Stimulated activated CD4-positive, alpha-beta T cell treated with anti-CD3 and anti-CD28 coated beads, Interleukin-15, amount 100 ng/mL, for 48 hours (primary cell): ENCODE measurements at regions not wholly inside any gene's neighbourhood (a gene's known extent, or its start where the extent isn't known, plus 50 kb on each side); places are given as distances from the start of the nearest gene placed in this dataset.

Source experiments
- DNase-seq, 2 donors: peaks; one replicate each; pipeline ENCODE4 v3.0.0-alpha.2; 2020; ENCODE audit warnings: low read depth in 2 of 2

DNA sequence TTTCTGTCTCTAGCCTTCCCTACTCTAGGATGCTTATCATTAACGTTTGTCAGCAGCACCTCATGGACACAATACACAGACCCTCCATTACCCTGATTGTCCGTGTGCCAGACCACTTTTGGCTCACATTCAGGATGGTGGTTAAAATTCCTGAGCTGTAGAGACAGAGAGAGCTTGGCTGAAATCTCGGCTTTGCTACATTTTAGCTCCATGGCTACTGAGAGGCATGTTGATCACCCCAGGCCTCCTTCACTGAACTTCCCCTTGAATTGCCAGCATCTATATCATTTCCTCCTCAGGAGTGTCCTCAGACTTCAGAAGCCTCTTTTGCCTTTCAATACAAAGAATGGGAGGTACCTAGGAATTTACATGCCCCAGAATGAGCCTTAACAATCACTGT, 104.7 kb upstream of the ISL1 start:
- no peak for DNase-seq

DNA sequence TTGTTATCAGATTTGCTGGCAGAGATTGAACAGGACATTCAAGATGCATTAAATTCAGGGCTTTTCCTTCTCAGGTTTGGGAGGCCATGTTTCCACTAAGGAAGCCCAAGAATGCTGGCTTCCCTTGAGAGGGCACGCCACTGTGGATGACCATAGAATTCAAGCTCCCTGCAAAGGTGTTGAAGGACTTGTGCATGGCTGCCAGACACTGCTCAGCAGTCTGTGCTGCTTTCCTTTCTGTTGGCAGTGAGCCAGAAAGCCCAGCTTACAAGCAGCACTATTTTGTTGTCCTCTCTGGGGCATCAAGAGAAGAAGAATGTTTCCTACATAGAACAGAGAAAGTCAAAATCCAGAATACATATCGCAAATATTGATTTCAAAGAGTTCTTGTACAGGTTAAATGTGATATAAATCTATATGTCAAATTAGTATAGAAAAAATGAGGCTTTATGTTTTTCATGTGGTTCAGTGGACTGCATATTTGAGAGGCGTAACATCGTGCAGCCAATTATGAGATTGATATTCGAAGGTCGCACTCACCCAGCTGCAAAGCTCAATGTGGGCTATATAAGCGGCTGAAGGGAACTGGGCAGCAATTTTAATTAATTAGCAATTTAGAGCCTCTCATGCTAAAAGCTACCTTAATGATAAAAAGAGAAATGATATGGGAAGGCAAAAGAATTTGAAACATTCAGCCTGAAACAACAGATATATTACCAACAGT, 103.1 kb upstream of the ISL1 start:
- DNase-seq = no peak

- DNase-seq = no peak
Measured at GRCh38 chr5:51286046-51286445, 97.2 kb upstream of the ISL1 start.

DNA sequence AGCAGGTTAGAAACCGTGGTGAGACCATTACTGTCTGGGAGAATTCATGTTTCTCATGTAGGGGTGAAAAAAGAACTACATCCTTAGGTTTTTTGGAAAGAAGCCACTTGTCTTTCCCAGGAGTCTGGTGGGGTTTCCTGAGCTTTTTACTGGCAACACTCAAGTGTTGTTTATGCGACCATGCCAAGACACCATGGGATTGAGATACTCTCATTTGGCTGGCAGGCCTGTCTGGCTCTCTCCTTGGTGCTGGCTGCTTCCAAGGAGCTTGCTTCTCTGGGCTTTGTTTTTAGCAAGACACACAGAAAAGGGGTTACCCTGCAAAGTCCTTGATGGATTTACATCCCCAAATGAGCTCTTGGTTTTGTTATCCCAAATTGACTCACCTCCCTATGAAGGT, 80.9 kb upstream of the ISL1 start:
- no peak for DNase-seq

- DNase-seq = no peak
Measured at GRCh38 chr5:51326844-51327243, 56.4 kb upstream of the ISL1 start.
